ENCODE measurements at regions not wholly inside any gene's neighbourhood (a gene's known extent, or its start where the extent isn't known, plus 50 kb on each side); places are given as distances from the start of the nearest gene placed in this dataset.

DNA sequence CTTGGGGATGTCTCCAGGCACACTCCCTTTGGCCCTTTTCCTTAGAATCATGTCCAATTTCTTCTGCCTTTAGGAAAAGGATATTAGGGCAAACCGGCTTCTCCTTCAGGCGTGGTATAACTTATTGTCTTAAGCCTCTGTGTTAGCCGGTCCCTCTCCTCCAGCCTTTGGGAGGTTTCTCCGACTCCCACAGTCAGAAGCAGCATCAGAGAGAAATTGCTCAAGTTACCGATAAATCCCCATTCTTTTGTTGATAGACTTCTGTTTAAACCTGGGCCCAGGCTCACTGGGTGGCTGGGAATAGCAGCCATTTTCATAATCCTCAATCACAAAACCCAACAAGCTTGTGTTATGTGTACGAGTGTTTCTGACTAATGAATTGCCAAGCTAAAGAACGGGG is 85.4 kb upstream of the KAZN start:
- DNase-seq, result no peak

DNA sequence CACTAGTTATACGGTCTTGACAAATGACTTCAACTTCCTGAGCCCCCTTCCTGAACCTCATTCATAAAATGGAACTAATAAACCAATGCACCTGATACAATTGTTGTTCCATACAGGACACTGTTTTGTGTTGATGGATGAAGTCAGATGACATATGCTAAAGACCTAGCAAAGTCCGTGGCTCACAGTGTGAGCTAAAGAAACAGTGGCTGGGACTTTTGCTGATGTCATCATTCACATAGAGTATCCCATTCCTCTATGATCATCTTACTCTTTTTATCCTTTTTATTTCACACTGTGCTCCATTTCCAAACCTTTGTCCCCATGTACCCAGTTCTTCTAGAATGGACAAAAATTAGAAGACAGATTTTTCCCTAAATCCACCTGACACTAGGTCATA is 83.7 kb upstream of the KAZN start:
- DNase-seq, result no peak

DNA sequence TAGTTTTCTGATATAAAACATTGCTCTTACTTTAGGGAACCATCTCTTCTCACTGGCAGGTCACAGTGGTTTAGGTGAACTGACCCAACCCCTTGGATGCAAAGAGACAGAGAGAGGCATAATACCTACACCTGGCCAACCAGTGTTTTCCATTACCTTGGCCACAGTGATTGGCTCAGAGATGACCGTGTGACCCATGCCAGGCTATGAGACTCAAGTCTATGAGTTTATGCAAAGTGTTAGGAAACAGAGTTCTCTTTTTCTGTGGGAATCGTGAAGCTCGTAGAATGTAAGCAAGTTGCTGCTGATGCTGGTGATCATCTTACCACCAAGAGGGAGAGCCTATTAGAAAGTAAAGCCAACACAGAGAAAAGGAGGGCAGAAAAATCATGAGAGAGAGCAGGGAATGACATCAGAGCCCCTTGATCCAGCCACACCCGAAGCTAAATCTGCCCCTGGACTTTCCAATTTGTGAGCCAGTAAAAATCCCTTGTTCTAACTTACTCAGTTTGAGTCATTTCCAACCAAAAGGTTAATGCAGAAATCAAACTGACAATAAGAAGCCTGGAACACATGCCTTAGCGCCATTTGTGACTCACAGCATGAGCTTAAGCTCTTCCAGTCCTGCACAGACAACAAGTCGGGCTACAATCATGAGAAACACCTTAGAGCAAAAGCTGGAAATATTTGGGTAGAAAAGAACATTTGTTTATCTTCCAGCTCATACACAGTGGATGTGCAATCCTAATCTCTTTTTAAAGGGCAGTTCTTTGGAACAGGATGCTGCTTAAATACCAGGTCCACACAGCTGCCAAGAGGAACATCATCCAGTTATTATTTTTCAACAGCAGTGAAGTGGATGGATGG is 81.3 kb upstream of the KAZN start:
- DNase-seq, result no peak

DNA sequence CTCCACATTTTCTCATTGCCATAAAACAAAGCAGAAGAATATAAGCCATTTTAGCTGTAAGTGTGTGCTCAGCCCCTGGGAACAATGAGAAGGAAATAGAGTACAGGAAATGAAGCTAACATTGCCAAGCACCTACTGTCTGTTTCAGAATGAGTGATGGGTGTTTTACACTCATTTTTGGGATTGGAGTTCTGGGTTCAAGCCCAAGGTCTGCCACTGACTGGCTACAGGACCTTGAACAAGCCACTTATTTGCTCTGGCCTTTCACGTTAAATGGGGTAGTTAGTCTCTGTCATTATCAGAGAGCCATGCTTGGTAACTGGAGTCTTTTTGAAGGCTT is 80.7 kb upstream of the KAZN start:
- no peak for DNase-seq

DNA sequence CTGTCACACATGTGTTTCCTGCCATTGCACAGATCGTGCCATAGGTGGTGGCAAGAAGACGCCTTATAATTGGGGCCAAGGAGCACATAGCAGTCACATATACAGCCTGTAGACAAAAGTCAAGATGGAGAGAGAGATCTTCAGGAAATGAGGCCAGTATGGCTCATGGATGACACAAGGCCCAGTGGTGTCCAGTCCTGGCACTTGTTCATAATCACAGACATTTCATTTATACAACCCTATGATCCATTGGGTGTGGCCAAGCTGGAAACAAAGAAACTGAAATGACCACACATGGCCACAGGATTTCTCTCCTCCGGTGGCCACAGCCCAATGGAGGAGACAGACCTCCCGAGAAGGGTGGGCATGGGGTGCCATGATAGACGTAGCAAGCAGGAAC is 78.5 kb upstream of the KAZN start:
- no peak for DNase-seq

DNA sequence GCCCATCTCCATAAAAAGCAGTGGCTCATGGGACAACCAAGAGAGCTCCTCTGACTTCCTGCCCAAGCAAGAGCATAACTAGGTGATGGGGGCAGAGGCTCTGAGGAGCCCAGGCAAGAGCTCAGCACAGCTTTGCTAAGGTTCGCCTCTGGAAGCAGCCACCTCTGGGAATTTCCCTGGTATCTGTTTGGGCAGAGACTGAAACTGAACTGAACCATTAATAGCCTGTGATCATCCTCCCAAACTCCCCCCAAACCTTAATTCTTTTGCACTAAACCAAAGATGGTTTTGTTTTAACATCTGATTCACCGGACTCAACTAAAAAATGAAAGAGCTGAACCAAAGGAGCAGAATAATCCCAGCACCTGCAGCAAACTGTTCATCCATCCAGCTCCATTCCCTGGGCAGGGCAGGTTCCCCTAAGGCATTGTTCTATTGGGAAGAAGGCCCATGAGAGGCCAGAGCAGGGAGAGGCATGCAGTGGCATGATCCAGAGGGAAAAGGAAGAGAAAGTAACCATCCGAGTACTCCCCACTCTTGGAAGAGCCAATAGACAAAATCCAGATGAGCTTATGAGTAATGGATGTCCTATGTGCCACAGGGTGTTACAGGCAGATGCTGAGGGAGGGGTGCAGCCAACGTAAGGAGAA is 77.8 kb upstream of the KAZN start:
- no peak for DNase-seq

DNA sequence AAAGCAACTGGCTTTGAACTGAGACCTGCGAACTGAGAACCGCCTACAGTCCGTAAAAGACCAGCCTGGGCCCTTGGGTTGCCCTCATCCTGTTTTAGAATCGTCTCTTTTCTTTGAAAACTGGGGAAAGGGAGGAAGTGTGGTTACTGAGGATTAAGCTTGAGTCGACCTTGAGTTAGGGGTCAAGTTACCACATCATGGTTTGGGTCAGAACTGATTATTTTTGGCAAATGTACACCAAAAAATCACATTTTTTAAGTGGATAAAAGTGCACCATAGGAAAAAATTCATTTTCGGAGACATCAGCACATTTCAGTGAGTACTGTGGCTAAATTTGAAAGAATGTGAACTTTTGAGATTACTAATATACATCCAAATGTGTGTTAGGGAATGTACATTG is 76.9 kb upstream of the KAZN start:
- DNase-seq, result no peak

DNA sequence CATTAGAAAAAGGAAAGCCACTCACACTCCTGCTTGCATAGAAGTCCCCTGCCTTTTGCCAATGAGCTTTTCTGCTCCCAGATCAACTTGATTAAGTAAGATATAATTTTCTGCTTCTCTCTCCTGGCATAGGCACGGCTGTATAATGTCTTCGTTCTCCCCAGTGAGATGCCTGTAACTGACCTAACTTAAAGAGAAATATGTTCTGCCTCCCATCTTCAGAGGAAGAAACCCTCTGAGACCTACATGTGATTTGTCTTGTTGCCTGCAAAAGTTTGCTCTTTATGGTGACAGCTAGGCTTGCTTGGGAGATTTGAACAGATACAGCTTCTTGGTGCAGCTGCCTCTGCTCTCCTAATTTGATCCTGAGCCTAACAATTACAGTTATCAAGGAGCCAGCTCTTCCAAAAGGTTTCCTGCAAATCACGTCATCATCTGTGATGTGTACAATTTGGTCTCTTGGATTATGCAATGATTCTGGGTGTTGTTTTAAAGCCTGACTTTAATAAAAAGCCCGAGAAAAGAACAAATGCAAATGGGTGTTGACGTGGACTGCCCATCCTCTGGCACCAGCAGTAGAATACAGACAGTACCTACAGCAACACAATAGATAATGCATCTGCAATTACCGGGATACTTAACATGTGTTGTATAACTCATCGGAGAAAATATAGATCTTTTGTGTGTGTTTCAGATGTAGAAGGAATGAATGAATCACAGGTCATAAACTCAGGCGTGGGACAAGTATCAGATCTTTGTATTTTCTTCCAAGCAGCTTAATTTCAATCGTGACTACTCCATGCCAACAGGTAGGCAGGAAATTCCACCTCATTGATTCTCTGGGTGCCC is 76.2 kb upstream of the KAZN start:
- no peak for DNase-seq

DNA sequence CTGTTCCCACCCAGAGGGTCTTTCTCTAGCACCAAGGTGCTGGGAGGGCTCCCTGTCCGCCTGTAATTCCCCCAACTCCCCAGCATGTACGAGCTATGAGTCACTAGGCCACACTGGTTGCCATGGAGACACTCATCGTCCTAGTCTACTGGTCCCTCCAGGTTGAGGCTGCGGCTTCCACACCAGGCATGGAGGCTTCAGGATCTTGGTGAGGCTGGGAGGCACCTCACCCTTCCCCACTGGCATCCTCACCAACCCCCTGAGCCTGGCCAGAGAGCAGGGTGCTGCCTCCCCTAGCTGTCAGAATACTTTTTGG is 75.6 kb upstream of the KAZN start:
- DNase-seq, result no peak

DNA sequence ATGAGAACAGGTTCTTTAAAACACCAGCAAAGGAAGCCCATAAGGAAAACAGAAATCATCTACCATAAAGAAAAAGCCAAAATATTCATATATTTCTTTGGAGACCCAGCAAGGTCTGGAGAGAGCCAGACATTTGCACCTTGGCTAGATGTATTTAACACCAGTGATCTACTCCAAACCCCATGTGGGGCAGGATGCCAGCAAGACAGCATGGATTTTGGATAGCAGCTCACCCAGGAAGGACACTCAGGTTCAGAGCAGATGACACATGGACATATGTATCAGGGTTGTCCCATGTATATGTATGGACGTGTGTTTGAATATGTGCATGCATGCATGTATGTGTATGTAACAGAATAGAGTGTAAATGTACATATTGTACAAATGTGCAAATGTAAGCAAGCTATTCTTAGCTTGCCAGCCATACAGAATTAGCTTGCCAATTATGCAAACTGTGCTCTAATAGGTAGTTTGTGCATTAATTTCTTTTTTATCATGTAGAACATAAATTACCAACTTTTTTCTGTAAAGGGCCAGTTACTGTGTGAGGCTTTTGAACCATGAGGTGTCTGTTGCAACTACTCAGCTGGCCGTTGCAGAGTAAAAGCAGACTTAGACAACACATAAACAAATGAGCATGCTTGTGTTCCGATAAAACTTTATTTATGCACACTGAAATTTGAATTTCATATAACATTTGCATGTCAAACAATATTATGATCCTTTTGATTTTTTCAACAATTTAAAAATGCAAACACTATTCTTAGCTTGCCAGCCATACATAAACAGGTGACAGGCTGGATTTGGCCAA is 73.5 kb upstream of the KAZN start:
- no peak for DNase-seq

DNA sequence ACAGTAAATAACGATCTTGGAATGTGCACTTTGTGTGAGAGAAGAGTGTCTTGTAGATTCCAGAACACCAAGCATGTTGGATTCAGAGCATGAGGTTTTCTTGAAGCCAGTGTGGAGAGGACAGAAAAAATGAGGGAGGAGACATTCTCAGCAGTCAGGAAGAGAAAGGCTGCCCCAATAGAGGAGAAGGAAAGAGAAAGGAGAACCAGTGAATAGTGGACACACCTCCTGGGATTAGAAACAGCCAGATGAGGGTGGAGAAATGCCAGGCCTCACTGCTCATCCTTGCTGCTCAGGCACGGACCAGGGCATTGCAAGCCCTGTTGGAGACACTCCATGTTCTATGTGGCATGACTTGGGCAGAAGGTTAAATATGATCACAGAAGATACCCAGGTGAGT is 69.0 kb upstream of the KAZN start:
- DNase-seq, result no peak

DNA sequence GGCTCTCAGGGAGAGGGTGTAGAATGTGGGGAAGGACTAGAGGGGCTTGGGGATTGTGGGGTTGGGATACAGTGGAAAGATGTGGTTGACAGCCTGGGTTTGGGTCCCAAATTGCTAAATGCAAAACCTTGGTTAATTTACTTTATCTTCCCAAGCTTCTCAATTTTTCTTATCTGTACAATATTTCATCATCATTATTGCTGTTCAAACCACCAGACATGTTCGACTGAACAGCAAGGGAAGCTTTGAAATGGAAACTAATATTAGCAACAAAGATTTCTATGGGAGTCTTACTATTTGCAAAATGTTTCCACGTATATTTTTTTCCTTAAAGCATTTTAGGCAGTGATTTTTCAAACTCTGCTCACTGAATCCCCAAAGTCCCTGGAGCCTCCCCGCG is 67.0 kb upstream of the KAZN start:
- DNase-seq, result no peak

DNA sequence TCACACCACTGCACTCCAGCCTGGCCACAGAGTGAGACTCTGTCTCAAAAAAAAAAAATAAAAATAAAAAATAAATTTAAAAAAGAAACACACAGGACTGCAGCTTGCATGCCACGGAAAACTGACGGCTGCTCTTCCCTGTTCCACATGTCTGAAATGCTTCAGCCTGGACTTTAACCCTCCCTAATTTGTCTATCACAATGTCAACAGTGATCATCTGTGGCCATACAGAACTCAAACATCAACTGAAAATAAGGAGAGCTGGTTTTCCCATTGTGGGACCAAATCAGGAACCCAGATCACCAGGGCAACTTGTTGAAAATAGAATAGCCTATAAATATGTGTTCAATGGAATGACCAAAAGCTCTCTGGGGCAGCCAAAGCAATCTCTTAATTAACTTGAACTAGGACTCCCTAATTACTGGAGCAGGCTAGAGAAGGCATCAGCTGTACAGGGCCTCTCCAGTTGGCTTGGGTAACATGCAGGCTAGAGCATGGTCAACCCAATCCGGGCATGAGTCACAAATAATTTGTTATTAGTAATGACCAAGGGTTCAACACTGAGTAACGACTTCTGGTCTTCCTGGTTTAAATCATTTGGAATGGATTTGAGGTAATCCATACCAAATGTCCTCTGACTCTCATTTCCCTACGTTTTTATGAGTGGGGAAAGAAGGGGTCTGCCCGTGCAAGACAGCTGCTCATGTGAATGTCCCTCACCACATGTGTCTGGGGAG is 62.7 kb upstream of the KAZN start:
- DNase-seq, result no peak

DNA sequence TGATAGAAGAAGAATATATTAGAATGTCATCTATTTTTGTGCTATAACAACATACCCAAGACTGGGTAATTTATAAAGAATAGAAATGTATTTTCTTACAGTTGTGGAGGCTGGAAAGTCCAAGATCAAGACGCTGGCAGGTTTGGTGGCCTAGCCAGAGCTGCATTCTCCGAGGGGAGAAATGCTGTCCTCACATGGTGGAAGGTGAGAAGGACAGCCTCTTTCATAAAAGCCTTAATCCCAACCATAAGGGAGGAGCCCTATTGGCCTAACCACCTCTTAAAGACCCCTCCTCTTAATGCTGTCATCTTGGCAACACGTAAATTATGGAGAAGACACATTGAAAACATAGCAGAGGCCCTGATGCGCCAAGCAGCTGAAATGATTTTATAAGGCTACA is 60.1 kb upstream of the KAZN start:
- no peak for DNase-seq

DNA sequence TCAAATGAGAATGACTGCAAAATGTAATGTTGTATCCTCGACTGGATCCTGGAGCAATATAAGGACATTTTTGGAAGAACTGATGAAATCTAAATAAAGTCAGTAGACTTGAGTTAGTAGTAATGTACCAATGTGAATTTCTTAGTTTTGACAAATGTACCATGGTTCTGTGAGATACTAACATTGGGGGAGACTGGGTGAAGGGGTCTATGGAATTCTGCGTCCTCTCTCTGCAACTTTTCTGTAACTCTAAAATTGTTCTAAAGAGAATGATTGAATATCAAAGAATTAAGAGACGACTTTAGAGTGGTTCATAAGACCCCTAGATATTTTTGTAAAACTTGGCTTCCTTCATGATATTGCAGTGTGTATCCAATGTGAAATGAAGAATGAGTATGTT is 59.2 kb upstream of the KAZN start:
- no peak for DNase-seq

DNA sequence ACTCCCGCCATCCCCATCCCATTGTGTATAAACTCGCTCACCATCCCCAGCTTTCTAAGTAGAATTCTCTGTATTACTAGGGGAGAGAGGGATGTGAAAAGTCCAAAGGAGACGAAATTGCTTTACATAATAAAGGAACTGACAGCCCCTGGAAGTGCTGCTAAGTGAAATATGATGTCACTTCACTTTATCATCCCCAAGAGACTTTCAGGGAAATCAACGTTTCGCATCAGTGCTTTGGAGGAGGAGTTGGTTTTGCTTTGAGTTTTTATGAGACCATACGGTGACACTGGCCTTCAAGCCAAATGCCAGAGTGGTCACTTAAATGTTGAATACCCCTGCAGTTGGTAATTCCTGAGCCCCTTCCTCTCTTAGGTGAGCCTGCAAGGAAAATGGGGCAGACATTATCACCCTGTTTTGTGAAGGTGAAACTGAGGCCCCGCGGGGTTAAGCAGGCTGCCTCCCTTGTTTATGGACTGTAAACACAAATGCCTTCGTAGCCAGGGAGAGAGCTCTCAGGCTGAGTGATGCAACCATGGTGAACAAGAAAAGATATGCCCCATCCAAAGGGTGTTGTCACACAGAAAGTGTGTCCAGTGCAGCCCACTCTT is 58.4 kb upstream of the KAZN start:
- DNase-seq, result no peak

DNA sequence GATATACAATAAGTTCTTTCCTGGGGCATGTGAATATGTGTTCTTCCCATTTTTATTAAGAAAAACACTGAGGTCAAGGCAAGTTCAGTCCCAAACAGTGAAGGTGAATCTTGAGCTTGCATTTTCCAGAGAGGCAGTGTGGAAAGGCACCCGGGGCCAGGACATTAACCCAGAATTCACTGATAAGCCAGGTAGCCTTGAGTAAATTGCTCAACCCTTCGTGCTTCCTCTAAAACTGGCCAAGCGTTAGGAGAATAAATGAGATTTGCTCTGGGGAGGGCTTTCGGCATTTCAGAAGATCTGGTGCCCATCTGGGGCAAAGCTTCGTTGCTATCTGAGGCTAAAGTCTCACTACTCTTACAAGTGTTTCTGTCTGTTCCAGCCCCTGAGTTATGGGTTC is 57.1 kb upstream of the KAZN start:
- no peak for DNase-seq

DNA sequence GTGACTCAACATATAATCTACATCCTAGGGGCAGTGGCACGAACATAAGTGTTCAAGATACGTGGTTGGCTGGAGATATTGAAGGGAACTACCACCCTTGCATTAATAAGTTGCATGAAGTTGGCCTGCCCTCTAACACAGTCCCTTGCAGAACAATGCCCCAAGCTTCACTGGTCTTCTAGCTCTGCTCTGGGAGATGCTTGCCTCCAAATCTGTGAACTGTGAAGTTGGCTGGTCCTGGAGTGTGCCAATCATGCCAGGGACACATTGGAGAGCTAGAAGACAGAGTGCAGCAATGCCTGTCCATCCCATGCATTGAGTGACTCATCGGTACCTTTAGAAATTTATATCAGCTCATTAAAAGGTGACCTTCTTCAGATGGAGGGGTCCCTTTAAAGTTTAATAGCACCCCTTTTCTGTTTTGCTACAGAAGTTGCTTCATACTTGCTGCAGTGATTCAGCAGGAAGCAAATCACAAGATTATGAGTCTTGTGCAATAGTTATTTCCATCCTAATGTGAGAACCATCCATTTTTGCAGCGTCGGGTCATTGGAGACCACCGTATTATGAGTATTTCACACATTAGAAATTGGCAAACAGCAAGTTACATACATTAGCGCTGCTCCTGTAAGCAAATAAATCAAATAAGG is 55.2 kb upstream of the KAZN start:
- no peak for DNase-seq

DNA sequence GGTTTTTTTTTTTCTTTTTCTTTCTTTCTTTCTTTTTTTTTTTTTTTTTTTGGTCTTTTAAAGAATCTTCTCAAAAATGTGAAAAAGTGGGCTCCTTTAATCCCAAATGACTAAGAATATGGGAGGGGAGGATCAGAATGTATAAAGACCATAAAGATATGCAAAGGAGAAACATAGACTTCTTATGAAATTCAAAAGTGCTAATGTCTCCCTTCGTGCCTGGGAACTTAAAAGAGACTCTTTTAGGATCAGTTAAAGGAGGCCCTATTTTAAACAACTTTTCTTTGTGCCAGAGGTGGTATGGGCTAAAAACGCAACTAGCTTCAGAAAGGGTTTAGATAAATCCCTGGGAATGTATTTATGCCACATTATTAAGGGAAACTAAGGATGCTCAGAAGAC is 54.2 kb upstream of the KAZN start:
- DNase-seq, result no peak

DNA sequence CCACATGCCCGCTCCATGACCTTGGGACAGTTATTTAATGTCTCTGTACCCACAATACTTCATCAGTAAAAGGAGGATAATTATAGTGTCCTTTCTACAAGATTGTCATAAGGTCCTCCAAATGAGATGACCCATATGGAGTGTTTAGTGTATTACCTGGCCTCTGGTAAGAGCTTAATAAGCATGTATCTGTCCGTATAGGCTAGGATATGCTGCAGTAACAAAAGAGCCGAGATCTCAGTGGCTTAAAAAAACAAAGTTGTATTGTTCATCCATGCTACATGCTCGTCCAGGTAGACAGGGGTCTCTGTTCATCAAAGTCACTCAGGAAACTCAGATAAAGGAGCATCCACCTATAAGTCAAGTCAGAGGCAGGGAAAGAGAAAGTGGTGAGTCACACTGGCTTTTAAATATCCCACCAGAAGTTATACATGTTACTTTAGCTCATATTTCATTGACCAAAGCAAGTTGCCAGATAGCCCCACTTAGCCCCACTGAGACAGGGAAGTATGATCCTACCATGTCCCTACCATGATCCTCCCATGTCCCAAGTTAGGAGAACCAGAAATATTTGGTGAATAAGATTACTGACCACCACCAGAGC is 53.0 kb upstream of the KAZN start:
- DNase-seq, result no peak

DNA sequence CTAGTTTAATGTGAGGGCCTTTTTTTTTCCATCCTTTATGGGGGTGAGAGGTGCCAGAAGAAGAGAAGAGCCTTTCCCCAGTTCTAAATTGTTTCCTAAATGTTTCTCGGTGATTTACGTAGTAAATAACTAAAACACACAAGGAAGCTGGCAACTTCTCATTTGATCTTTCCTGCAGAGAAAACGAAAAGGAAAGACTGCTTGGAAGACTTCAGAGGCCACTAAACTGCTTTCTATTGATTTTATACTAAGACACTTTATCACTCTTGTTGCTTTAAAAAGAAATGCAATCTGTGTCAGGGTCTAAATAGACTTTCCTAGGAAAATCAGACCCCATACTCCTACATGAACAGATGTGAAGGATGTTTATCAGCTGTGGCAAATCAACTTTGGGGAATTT is 52.1 kb upstream of the KAZN start:
- DNase-seq, result no peak
